Astrocyte of the spinal cord (primary cell): ENCODE measurements at regions not wholly inside any gene's neighbourhood (a gene's known extent, or its start where the extent isn't known, plus 50 kb on each side); places are given as distances from the start of the nearest gene placed in this dataset.

Source experiments
- DNase-seq: peaks from one replicate; pipeline ENCODE4 v3.0.0; 2011; ENCODE audit warnings: low read depth, low spot score
- H3K4me3 ChIP-seq: 2 replicates; pipeline ENCODE4 v1.5.1; 2011; ENCODE audit warnings: low read depth, mild to moderate bottlenecking, low read length, moderate library complexity
- in situ Hi-C: cut with HindIII; loops from 2 replicates; pipeline ENCODE4 v1.10.0; 2017; ENCODE audit warnings: low sequenced_read_pairs
- TF ChIP-seq, protein P1 (sequence below): IDR thresholded peaks from 2 replicates; pipeline ENCODE4 v1.5.1; 2012; ENCODE audit warnings: low read depth, mild to moderate bottlenecking, low read length, inconsistent platforms

DNA sequence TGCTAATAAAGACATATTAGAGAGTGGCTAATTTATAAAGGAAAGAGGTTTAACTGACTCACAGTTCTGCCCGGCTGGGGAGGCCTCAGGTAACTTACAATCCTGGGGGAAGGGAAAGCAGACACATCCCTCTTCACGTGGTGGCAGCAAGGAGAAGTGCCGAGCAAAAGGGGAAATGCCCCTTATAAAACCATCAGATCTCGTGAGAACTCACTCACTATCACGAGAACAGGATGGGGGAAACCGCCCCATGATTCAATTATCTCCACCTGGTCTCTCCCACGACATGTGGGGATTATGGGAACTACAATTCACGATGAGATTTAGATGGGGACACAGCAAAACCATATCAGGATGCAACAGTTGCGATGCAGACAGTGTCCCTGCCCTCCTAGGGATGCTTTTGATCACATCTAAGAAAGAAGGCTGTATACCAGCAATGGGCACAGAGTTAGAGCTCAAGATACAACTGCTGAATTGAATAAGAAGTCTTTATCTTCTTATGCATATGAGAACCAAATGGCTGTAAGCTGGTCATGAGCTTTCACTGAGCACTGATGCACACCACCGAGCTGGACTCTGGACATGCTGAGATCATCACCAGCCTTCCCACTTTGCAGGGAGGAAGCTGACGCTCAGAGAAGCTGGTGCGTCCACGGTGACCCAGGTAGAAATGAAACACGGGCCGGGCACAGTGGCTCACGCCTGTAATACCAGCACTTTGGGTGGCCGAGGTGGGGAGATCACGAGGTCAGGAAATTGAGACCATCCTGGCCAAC, 255.2 kb downstream of the MN1 start:
- no peak for DNase-seq
- in situ Hi-C loops: no loop called here
- TF ChIP-seq, protein P1, sequence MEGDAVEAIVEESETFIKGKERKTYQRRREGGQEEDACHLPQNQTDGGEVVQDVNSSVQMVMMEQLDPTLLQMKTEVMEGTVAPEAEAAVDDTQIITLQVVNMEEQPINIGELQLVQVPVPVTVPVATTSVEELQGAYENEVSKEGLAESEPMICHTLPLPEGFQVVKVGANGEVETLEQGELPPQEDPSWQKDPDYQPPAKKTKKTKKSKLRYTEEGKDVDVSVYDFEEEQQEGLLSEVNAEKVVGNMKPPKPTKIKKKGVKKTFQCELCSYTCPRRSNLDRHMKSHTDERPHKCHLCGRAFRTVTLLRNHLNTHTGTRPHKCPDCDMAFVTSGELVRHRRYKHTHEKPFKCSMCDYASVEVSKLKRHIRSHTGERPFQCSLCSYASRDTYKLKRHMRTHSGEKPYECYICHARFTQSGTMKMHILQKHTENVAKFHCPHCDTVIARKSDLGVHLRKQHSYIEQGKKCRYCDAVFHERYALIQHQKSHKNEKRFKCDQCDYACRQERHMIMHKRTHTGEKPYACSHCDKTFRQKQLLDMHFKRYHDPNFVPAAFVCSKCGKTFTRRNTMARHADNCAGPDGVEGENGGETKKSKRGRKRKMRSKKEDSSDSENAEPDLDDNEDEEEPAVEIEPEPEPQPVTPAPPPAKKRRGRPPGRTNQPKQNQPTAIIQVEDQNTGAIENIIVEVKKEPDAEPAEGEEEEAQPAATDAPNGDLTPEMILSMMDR: no peak
- H3K4me3 ChIP-seq: no peak overlapping the region

DNA sequence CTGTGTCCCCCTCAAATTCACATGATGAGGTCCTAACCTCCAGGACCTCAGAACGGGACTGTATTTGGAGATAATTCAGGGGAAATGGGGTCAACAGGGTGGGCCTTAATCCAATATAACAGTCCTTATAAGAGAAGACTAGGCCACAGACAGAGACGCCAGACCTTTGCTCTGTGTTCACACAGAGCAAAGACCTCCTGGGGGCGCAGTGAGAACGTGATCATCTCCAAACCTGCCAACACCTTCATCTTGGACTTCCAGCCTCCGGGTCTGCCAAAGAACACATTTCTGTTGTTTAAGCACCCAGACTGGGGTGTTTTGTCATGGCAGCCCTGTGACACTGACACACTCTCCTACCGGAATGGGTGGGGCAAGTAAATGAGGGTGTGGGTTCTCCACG, 250.2 kb downstream of the MN1 start:
- in situ Hi-C loops: no loop called here
- H3K4me3 ChIP-seq: no peak overlapping the region
- no peak for DNase-seq
- TF ChIP-seq, protein P1: no peak

- no peak for DNase-seq
- H3K4me3 ChIP-seq: no peak overlapping the region
- TF ChIP-seq, protein P1: no peak
- in situ Hi-C loops: no loop called here
Measured at GRCh38 chr22:27552176-27552575, 249.4 kb downstream of the MN1 start.

GRCh38 chr22:27552863-27553262, 248.7 kb downstream of the MN1 start:
- no peak overlapping the region for H3K4me3 ChIP-seq
- in situ Hi-C loops: no loop called here
- DNase-seq: no peak
- TF ChIP-seq, protein P1: no peak

- no peak overlapping the region for H3K4me3 ChIP-seq
- DNase-seq: peak; percentile 36
- in situ Hi-C loops: no loop called here
- TF ChIP-seq, protein P1: no peak
Measured at GRCh38 chr22:27554106-27554811, 247.3 kb downstream of the MN1 start.

GRCh38 chr22:27554841-27555456, 246.6 kb downstream of the MN1 start:
- H3K4me3 ChIP-seq: no peak overlapping the region
- DNase-seq: no peak
- TF ChIP-seq, protein P1: no peak
- in situ Hi-C loops: no loop called here
